D721Med (cell line): ENCODE measurements at regions not wholly inside any gene's neighbourhood (a gene's known extent, or its start where the extent isn't known, plus 50 kb on each side); places are given as distances from the start of the nearest gene placed in this dataset.

Experiments used
- DNase-seq: peaks from one replicate; pipeline ENCODE4 v3.0.0; 2011; ENCODE audit warnings: low spot score; ENCODE audit not compliant: insufficient read length
- FAIRE-seq: peaks from 2 replicates; lab custom pipeline; 2011; peaks lifted over from hg19 to GRCh38; lab: Jason Lieb, UNC
- TF ChIP-seq, protein P1 (sequence below): IDR thresholded peaks from 2 replicates; pipeline ENCODE4 v1.5.1; 2012; ENCODE audit warnings: mild to moderate bottlenecking, control low read depth; ENCODE audit not compliant: insufficient read depth; ENCODE audit errors: missing control alignments

DNA sequence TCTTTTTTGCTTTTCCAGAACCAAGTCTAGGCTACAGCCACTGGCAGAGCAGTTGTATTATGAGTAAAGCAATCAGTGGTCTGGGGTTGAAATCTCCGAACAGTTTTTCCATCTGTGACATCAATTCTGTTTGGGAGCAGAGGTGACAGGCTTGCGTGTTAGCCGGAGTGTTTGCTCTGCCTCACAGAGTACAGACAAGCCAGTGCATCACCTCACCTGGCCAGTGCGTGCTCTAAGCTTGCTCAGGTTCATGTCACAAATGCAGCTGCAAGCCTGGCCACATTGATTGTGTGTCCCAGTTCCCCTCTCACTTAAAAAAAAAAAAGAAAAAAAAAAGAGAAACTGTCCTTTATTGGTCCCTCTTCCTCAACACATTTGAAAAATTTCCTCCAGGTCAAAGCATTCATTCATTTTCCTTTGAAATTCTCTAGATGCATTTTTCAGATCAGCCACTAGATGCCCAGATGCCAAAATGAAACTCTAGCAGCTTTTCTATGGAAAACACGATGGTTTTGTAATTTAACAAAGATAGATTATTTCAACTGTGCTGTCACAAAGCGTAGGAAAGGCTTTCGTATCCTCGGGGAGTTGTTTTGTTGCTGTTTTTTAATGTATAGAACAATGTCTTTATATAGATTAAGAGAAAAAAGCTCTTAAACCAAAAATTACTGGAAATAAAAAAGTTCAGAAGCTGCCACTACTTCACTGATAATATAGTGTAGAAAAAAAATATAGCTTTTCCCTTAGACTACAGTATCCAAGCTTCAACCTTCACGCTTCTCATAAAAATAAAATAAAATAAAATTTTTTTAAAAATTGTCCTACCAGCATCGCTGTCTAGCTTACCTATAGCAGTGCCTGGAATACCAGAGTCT, 585.5 kb downstream of the TLE1 start:
- TF ChIP-seq, protein P1, sequence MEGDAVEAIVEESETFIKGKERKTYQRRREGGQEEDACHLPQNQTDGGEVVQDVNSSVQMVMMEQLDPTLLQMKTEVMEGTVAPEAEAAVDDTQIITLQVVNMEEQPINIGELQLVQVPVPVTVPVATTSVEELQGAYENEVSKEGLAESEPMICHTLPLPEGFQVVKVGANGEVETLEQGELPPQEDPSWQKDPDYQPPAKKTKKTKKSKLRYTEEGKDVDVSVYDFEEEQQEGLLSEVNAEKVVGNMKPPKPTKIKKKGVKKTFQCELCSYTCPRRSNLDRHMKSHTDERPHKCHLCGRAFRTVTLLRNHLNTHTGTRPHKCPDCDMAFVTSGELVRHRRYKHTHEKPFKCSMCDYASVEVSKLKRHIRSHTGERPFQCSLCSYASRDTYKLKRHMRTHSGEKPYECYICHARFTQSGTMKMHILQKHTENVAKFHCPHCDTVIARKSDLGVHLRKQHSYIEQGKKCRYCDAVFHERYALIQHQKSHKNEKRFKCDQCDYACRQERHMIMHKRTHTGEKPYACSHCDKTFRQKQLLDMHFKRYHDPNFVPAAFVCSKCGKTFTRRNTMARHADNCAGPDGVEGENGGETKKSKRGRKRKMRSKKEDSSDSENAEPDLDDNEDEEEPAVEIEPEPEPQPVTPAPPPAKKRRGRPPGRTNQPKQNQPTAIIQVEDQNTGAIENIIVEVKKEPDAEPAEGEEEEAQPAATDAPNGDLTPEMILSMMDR, result peak; percentile 15
- DNase-seq, result no peak
- FAIRE-seq, result no peak

DNA sequence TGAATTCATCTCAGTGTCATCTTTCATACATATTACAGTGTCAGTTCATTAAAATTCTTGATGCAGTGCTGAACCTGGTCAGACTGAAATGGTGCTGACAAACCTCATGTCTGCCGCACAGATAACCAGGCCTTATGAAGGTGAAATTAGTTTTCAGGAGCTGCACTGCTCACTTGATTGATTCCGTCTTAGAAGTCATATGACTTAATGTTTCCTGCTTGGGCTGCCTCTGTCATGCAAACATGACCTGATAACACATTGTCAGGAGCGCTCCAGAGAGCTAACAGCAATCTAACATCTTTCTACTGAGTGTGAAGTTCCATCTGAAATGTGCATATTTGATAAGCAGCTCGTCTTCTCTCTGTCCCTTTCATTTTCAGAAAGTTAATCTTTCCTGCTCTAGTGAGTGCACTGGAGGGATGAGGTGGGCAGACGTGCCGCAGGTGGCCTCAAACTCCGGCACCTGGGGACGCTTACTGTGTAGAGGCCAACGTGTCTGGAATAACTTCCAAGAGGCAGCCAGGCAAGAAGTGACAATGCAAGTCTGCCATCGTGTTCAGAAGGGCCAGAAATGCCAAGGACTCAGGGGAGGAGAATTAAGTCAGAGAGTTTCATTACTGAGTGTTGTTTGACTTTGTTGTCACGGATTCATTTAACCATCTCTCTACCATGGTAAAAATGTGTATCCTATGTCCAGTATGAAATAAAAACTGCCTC, 592.1 kb downstream of the TLE1 start:
- FAIRE-seq (no peak), DNase-seq (no peak)
- TF ChIP-seq, protein P1, result no peak

DNA sequence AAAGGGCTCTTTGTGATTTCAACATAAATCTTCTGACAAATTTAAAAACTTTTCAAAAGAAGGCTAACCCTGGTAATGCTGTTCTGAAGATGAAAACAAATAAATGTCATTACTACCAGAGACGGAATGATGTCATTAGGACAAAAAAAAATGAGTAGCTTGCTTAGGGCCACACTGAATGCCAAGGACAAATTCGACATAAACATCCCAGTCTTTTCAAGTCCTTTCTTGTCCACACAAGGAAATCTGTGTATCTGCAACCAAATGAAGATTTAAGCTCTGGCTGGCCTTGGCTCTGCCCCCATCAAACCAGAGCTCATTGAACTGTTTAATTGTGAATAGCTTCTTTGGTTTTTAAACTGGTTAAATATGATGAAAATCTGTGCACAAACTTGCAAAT, 592.7 kb downstream of the TLE1 start:
- DNase-seq (no peak), FAIRE-seq (no peak)
- TF ChIP-seq, protein P1, result no peak

DNA sequence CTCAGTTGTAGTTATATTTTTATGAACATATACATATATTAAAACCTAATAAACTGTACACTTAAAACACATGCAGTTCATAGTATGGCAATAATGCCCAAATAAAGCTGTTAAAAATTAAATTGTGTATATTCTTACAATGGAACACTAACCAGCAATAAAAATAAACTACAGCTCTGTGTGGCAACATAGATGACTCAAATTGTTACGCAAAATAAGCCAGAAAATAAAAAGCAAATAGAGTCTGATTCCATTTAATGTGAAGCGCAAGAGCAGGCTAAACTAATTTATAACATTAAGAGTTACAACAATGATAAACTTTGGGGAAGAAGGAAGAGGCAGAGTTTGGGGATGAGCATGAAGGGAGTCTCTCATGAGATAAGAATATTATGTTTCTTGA, 597.3 kb downstream of the TLE1 start:
- no peak for DNase-seq
- FAIRE-seq, result no peak
- TF ChIP-seq, protein P1, result no peak

DNA sequence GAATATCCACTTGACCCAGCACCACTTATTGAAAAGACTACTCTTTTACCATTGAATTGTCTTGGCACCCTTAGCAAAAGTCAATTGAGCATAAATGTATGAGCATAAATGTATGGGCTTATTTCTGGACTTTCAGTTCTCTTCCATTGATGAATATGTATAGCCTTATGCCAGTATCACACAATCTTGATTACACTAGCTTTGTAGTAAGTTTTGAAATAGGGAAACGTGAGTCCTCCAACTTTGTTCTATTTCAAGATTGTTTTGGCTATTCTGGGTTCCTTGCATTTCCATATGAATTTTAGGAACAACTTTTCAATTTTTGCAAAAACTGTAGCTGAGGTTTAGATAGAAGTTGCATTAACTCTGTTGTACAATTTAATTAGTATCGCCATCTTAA, 601.0 kb downstream of the TLE1 start:
- TF ChIP-seq, protein P1, result no peak
- peak; percentile 35 for FAIRE-seq
- no peak for DNase-seq

DNA sequence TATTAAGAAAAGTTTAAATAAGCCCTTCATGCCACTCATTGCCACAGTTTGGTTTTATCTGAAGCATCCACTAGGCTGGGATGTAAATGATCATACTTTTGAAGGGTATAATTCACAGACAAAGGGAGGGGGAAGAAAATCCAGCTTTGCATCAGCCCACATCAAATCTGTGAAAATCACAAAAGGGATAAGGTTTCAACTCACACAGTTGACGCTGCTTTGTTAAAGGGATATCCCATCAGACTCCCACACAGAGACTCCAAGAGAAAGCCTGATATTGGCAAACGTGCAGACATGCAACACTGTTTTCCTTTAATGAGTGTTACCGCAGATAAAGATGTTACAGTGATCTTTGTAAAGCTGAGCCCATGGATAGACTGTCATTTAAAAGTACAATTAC, 602.9 kb downstream of the TLE1 start:
- FAIRE-seq (no peak), DNase-seq (no peak)
- TF ChIP-seq, protein P1, result no peak
